Stimulated activated CD4-positive, alpha-beta T cell treated with anti-CD3 and anti-CD28 coated beads, Interleukin-4, amount 100 ng/mL, for 1 hour (primary cell): ENCODE measurements at regions not wholly inside any gene's neighbourhood (a gene's known extent, or its start where the extent isn't known, plus 50 kb on each side); places are given as distances from the start of the nearest gene placed in this dataset.

ENCODE experiments used
- DNase-seq: peaks from one replicate; pipeline ENCODE4 v3.0.0-alpha.2; 2020

DNA sequence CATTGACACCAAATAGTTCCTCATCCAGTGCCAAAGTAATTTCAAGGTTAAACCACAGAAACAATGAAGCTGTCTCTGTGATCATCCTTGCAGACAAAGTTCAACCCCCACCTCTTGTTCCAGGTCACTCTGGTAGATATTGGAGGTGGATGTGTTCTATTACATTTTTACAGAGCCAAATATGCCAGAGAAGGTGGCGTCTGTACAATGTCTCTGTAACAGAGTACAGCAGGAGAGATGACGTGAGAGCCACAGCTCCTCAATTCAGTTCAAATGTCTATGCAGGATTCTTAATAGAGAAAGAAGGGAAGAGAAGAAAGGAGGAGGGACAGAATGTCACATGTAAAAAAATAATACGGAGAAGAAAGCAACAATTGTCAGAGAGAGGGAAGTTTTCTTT lies 268.3 kb upstream of the OR4E1 start:
- no peak for DNase-seq

DNA sequence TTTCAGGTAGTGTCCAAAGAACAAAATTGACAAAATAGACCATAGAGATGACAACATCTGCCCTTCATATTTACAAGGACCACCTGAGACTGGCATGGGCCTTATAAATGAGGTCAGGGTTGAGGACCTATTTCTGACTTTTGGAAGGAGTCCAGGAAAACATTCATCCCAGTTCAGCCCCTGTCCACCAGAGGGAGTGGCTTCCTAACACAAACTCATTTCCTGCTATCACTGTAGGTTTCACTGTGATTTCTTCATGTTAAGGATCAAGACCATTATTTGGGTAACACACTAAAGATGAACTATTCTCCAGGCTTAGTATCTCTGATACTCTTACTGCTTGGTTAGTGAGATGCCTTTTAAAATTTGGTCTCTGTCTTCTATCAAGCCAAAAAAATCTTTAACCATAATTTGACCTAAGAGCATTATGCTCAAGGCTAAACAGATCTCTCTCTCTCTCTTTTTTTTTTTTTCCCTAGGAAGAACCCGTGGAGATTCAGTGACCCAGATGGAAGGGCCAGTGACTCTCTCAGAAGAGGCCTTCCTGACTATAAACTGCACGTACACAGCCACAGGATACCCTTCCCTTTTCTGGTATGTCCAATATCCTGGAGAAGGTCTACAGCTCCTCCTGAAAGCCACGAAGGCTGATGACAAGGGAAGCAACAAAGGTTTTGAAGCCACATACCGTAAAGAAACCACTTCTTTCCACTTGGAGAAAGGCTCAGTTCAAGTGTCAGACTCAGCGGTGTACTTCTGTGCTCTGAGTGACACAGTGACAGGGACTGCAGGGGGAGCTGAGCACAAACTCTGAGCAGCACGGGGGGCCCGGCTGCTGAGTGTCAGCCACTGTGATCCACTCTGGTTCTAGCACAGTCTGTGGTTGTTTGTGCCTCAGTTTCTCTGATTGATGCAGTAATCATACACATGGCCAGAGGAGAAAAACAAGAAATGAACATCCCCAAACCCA lies 267.6 kb upstream of the OR4E1 start:
- DNase-seq = no peak

DNA sequence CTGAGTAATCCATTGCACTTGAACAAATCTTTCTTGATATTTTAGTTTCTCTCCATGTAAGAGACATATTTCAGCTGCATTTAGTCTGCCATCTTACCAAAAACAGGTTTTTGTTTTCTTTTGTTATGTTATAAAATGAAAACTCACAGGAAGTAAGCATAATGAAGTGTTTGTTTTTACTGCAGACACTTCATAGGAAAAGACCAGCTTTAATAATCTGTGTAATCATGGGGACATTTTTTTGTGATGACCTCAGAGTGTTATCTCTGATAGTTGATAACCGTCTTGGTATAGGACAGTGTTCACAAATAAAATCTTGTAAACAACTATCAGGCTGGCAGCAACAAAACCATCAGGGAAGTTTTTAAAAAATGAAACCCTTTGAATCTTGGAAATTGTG lies 266.2 kb upstream of the OR4E1 start:
- no peak for DNase-seq

DNA sequence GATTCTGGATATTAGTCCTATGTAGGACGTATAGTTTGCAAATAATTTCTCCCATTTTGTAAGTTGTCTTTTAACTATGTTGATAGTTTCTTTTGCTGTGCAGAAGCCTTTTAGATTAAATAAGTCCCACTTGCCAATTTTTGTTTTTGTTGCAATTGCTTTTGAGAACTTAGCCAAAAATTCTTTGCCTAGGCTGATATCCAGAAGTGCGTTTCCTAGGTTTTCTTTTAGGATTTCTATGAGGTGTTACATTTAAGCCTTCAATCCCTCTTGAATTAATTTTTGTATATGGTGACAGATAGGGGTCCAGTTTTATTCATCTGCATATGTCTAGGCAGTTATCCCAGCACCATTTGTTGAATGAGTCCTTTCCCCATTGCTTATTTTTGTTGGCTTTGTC lies 264.4 kb upstream of the OR4E1 start:
- no peak for DNase-seq

DNA sequence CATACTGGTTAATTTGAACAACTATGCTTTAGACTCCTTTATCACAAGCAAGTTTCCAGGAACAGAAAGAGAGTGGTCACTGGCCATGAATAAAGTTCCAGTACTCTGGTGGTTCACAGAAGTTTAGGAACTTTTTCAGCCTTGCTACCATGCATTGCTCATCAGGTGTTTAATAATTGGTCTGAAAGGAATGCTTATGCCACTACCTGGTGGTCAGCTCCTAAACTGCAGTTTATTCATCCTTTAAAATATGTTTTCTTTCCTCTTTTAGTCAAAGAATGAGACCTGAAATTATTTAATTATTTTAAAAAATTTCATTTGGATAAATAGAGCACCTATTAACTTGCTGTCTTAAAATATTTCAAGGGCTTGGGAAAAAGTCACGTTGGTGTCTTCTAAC lies 260.1 kb upstream of the OR4E1 start:
- no peak for DNase-seq

DNA sequence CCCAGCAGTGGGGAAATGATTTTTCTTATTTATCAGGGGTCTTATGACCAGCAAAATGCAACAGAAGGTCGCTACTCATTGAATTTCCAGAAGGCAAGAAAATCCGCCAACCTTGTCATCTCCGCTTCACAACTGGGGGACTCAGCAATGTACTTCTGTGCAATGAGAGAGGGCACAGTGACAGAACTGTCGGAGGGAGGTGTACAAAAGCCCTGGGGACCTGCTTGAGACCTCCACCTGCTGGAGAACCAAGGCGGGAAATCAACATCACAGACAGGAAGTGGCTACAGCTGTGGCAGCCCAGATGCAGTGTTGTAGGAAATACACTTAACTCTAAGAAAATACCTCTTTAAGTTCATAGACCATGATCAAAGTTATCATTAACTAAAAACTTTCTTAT lies 250.9 kb upstream of the OR4E1 start:
- peak; percentile 29 for DNase-seq

DNA sequence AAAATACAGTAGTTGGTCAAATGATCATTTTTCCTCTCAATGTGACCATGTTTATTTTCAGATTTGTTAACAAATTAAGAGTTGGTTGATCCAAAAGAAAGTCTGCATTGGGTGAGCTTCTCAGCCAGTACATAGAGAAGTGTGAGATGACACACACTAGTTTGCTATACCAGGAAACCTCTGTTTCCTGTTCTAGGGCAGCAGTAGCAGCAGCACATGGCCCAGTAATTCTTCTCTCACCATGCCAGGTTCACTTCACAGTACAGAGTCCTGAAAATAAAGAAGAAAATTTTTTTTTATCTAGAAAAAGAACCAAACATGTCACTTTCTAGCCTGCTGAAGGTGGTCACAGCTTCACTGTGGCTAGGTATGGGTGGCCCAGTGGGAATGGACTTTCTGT lies 250.2 kb upstream of the OR4E1 start:
- DNase-seq = no peak

DNA sequence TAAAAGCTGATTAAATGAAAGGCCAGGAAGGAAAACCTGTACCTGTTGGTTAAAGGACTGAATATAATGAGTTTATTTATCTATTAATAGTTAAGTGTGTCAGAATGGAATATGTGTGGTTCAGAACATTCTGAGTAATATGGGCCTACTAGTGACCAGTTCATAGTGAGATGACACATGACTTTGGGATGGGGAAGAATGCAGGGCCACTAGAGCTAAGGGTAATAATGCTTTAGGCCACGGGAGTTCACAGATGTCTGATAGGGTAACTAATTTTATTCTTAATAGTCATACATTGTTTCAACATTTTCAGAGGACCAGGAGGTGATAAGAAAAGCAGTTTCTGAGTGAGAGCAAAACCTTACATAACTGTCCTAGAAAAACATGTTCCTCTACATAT lies 247.8 kb upstream of the OR4E1 start:
- DNase-seq = no peak

DNA sequence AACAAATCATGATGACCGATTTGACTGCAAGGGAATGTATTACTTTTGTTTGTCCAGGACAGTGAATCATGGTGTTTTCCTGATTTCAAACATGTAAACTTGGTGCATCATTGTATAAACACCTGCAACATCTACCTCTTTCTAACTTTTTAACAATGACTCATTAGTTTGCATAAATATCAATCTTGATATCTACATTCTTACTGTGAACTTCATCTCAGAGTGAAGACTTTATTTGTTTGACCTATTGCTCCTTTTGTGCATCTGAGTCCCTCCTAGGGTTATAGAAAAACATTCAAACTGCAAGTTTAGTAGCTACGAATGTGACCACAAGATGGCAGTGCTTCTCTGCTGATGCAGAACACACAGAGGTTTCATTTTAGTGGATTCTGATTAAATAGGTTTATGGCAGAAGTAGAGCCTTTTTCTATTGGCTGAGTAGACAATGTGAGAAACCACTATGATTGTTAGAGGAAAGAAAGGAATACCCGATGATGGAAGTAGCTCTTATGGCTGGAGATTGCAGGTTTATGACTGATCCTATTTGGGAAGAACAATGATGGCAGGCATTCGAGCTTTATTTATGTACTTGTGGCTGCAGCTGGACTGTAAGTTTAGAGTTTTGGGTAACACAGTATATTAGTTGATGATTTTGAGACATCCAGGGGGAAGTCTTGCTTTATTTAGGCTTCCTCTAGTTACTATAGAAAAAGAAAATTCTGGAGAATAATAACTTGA lies 244.2 kb upstream of the OR4E1 start:
- DNase-seq = peak; percentile 24

DNA sequence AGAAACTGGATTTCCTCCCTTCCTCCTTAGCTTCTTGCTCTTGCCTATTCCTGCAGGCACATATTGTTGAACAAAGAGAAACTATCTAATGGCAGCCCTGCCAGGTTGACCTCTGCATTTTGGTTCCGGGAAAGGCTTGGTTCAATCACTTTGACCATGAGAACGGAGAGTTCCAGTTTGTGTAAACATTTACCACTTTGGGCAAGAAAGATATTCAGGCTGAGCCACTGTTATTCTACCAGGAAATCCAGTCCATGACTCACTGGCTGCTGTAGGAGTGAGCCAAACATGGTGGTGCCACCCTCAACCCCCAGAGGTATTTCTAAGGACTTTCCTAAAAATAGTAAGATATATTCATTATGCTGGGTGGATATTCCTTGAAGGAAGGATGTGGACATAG lies 242.2 kb upstream of the OR4E1 start:
- no peak for DNase-seq

DNA sequence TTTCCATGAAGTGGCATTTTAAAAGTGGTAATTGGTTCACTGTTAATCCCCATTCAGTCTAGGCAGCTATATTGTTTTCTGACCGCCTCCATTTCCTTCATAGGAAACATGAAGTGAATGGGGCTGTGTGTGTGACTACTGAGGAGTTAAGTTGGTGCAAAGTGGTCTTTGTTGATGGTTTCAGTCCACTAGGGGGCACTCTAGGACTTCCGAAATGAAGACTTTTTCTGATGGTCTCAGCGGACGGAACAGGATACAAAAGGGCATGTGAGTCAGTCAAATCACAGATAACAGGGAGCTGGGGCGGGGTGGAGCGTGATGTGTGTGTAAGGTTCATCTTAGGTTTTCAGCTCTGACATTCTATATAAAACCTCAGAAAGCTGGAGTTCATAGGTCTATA lies 240.1 kb upstream of the OR4E1 start:
- peak; percentile 62 for DNase-seq

DNA sequence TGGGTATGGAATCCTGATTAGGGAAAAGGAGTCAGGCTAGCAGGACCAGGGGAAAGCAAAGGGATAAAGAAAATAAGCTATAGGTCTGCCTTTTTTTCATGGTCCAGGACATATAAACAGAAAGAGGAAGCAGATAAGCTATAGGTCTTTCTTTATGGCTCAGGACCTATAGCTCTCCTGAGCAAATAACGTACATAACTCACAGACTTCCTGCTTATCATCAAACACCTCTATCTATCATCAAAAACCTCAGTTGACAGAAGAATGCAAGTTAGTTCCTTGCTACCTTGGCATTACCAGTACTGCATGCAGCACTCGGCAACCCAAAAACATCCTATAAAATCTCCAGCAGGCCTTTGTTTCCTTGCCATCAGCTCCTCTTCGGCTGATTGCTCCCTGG lies 238.7 kb upstream of the OR4E1 start:
- DNase-seq = no peak

DNA sequence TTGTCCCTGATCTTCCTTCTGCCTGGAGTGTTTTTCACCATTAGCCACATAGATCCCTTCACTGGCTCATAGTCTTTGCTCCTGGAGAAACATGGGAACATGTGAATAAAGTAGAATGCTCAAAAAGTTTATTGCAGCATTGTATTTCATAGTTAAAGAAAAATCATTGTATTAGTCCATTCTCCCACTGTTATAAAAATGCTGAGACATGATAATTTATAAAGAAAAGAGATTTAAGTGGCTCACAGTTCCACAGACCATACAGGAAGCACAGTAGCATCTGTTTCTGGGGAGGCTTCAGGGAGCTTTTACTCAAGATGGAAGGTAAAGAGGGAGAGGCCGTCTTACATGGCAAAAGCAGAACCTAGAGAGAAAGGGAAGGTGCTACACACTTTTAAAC lies 238.3 kb upstream of the OR4E1 start:
- no peak for DNase-seq

DNA sequence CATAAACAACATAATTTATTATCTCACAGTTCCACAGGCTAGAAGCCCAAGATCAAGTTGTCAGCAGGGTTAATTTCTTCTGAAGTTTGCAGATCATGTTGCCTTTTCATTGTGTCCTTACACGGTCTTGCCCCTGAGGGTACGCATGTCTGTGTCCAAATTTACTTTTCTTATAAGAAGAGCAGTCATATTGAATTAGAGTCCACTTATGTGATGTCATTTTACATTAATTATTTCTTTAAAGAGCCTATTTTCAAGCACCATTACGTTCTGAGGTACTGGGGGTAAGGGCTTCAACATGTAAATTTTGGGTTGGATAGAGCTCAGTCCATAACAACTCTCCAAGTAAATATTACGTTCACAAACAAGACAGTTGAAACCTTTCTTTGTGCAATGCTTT lies 236.6 kb upstream of the OR4E1 start:
- no peak for DNase-seq

DNA sequence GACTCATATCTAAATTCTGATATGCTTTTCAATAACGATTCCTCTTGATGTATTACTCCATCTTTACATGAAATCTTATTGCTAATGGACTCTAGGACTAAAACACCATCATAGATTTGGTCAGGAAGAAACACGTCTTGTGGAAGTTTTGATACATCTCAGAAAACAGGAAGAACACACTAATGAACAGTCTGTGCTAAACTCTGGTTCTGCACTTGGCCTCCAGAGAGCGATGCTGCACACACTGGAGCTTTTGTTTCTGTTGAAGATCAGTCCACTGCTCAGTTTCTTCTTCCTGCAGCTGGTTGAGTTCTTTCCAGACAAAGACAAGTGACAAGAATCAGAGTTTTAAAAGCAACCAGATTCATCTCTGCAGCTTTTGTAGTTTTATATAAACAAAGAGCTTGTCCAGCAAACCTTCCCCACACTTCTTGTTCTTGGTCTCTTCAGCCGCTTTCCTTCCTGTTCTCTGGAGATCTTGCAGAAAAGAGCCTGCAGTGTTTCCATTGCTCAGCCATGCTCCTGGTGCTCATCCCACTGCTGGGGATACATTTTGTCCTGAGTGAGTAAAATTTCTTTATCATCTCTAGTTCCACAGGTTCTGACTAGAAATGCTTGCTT lies 229.1 kb upstream of the OR4E1 start:
- no peak for DNase-seq

DNA sequence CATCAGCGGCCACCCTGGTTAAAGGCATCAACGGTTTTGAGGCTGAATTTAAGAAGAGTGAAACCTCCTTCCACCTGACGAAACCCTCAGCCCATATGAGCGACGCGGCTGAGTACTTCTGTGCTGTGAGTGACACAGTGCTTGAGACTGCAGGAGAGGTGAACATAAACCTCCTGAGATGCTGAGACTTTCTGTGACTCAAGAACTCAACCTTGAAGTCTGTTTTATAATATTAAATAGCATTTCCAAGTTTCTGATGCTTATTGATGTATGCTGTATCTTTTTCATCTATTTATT lies 221.2 kb upstream of the OR4E1 start:
- DNase-seq = peak; percentile 3

DNA sequence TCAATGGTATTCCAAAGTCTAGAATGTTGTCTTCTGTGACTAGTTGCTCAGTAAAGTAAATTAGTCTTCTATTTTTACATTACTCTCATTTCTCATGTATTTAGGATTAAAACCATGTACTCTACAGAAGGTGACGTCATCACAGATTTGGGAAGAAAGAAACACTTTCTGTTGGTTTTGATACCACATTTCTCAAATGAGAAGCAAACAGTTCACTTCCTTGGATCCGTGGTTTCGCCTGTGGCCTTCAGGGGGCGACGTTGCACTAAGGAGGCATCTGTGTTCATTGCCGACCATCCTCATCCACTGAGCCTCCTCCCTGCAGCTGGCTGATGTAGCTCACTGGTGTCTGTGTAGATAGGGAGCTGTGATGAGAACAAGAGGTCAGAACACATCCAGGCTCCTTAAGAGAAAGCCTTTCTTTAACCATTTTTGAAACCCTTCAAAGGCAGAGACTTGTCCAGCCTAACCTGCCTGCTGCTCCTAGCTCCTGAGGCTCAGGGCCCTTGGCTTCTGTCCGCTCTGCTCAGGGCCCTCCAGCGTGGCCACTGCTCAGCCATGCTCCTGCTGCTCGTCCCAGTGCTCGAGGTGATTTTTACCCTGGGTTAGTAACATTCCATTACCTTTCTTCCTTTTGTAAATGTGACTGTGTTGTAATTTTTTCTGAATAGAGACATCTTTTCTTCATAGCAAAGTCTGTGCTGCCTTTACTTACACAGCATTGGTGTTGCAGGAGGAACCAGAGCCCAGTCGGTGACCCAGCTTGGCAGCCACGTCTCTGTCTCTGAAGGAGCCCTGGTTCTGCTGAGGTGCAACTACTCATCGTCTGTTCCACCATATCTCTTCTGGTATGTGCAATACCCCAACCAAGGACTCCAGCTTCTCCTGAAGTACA lies 220.6 kb upstream of the OR4E1 start:
- DNase-seq = peak; percentile 58

DNA sequence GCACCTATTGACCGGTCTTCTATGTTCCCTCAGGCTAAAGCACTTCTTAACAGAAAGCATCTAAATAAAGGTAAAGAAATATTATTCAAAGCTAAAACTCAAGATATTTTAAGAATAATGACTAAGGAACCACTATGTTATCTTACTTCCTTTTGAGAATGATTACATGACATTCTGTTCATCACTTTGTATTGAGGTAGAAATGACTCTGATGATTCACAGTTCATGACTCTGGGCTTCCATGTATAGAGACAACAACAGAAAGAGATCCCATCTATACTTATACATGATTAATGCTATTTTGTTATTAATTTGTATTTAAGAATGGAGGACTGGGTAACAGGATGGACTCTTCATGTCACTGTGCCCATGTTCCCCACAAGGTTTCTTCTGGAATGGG lies 218.3 kb upstream of the OR4E1 start:
- DNase-seq = no peak

DNA sequence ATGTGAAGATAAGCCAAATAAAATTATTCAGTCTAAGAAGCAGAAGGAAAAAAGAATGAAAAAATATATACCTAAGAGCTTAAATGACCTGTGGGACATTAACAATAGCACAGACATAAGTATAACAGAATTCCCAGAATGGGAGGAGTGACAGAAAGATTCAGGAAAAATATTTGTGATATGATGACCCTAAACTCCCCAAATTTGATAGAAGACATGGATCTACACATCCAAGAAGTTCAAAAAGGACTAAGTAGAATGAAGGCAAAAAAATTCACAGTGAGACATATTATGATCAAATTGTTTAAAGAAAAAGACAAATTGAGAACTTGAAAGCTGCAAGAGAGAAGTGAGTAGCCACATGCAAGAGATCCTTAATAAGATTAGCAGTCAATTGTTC lies 211.4 kb upstream of the OR4E1 start:
- DNase-seq = no peak

DNA sequence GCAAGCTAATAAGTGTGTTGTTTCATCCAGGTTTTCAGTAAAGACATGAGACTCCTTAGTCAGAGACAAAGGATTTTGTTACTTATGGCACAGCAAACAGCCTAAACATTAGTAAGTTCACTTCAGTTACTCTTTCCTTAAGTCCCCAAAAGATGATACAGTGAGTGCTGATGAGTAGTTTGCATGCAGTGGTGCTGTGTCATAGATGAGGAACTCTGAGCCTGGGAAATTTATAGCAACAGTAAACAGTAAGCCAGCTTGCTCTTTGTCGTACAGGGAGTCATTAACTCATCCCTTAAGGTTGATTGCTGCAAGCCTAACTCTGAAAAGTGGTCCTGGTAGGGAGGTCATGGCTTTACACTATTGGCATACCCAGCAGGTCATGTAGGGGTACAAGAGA lies 208.6 kb upstream of the OR4E1 start:
- DNase-seq = no peak

DNA sequence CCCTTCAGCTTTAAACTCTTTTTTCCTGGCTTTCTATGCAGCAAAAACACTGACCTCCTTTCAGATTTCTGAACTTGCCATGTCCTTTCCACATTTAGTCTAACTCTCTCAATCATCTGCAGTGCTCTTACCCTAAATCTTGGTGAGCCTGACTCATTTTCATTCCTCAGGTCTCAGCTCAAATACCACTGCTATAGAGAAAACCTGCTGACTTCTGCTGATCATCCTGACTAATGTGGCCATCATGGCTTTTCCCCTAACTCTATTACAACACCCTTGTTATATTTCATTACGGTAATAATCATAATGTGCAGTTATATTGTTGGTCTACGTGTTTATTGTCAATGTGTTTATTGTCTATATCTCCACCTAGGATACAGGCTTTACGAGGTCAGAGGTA lies 207.3 kb upstream of the OR4E1 start:
- no peak for DNase-seq

DNA sequence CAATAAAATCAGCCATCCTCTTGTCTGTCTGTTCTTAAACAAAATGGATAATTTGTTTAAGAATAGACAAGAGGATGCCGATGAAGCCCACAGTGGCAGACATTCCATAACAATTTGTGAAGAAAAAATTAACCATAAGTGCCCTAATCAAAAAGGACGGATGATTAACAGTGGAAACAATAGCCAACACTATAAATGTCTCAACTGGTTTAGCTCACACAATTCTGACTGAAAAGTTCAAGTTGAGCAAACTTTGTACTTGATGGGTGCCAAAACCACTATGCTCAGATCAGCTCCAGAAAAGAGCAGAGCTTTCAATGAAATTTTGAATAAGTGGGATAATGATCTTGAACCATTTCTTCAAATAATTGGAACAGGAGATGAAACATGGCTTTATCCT lies 202.2 kb upstream of the OR4E1 start:
- DNase-seq = no peak

DNA sequence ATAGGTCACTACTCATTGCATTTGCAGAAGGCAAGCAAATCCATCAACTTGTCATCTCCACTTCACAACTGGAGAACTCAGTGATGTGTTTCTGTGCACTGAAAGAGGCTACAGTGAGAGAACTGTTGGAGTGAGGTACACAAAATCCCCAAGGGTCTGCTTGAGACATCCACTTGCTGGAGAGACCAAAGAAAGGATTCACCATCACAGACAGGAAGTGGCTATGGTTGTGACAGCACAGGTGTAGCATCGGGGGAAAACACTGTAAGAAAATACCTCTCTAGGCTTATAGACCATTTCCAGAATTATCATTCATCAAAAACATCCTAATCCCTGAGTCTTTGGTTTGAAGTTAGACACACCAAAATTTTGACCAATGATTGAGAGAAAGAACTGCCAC lies 201.3 kb upstream of the OR4E1 start:
- DNase-seq = no peak
